NT2/D1 (cell line): ENCODE measurements at regions not wholly inside any gene's neighbourhood (a gene's known extent, or its start where the extent isn't known, plus 50 kb on each side); places are given as distances from the start of the nearest gene placed in this dataset.

Source experiments
- DNase-seq: peaks from one replicate; pipeline ENCODE4 v3.0.0-alpha.2; 2011; ENCODE audit warnings: low read depth, low spot score
- H3K27me3 ChIP-seq: 2 replicates; pipeline ENCODE4 v1.6.0; 2011; ENCODE audit warnings: mild to moderate bottlenecking; ENCODE audit not compliant: insufficient read length, insufficient read depth
- H3K36me3 ChIP-seq: 2 replicates; pipeline ENCODE4 v1.6.1; 2011; ENCODE audit warnings: mild to moderate bottlenecking, low read length, mixed read lengths; ENCODE audit not compliant: insufficient read depth, insufficient read length
- H3K4me1 ChIP-seq: 2 replicates; pipeline ENCODE4 v1.5.1; 2011; ENCODE audit not compliant: insufficient read depth, insufficient read length
- H3K4me3 ChIP-seq: 2 replicates; pipeline ENCODE4 v1.5.1; 2011; ENCODE audit warnings: low read depth; ENCODE audit not compliant: insufficient read length
- H3K9ac ChIP-seq: 2 replicates; pipeline ENCODE4 v1.6.0; 2011; ENCODE audit warnings: low read depth; ENCODE audit not compliant: insufficient read length
- H3K9me3 ChIP-seq: 2 replicates; pipeline ENCODE4 v1.5.1; 2011; ENCODE audit warnings: mild to moderate bottlenecking, low read length; ENCODE audit not compliant: insufficient read depth
- SUZ12 ChIP-seq: IDR thresholded peaks from 2 replicates; pipeline ENCODE4 v1.6.1; 2011; ENCODE audit not compliant: insufficient read length, insufficient read depth; ENCODE audit errors: extremely low read depth
- YY1 ChIP-seq: IDR thresholded peaks from 2 replicates; pipeline ENCODE4 v1.6.1; 2011; ENCODE audit not compliant: insufficient read length, insufficient read depth
- ZNF274 ChIP-seq: IDR thresholded peaks from 2 replicates; pipeline ENCODE4 v1.6.1; 2011; ENCODE audit warnings: mild to moderate bottlenecking, low read depth, low read length

- DNase-seq = no peak
- no peak for TF ChIP-seq YY1
- no peak for TF ChIP-seq SUZ12
- Histone ChIP-seq H3K36me3 (no peaks in the 10 kb centered on the region), H3K4me1 (peaks cover 2% of the 10 kb centered on the region), H3K27me3 (peaks cover 4% of the 10 kb centered on the region), H3K9ac (no peak overlapping the region), H3K9me3 (no peaks in the 10 kb centered on the region; the same call in 1 of the 2 replicates), H3K4me3 (no peak overlapping the region)
These were observed 98.1 kb upstream of the LHX5 start for GRCh38 chr12:113569806-113570205.

- Histone ChIP-seq H3K4me3 (no peak overlapping the region), H3K27me3 (peaks cover 4% of the 10 kb centered on the region), H3K36me3 (no peaks in the 10 kb centered on the region), H3K4me1 (no peaks in the 10 kb centered on the region), H3K9me3 (no peaks in the 10 kb centered on the region; the same call in 1 of the 2 replicates), H3K9ac (no peak overlapping the region)
- no peak for DNase-seq
- TF ChIP-seq YY1 (no peak), ZNF274 (no peak), SUZ12 (no peak)
These were observed 96.3 kb upstream of the LHX5 start for GRCh38 chr12:113568021-113568420.

GRCh38 chr12:113565368-113565767 lies 93.7 kb upstream of the LHX5 start:
- peaks cover 4% of the 10 kb centered on the region for H3K27me3 ChIP-seq
- no peaks in the 10 kb centered on the region for H3K36me3 ChIP-seq
- TF ChIP-seq SUZ12 (no peak), YY1 (no peak), ZNF274 (no peak)
- no peak overlapping the region for H3K4me3 ChIP-seq
- no peak overlapping the region for H3K9ac ChIP-seq
- no peaks in the 10 kb centered on the region for H3K4me1 ChIP-seq
- no peak for DNase-seq
- no peaks in the 10 kb centered on the region; the same call in 1 of the 2 replicates for H3K9me3 ChIP-seq

GRCh38 chr12:113561068-113561780 lies 89.6 kb upstream of the LHX5 start:
- Histone ChIP-seq H3K36me3 (no peaks in the 10 kb centered on the region), H3K4me3 (no peak overlapping the region), H3K27me3 (no peaks in the 10 kb centered on the region), H3K4me1 (no peaks in the 10 kb centered on the region), H3K9ac (no peak overlapping the region), H3K9me3 (peaks cover 2% of the 10 kb centered on the region; the same call in 1 of the 2 replicates)
- TF ChIP-seq SUZ12 (no peak), ZNF274 (no peak), YY1 (no peak)
- DNase-seq = no peak

GRCh38 chr12:113559466-113559865 lies 87.8 kb upstream of the LHX5 start:
- peaks cover 7% of the 10 kb centered on the region; the same call in 1 of the 2 replicates for H3K9me3 ChIP-seq
- no peak overlapping the region for H3K4me3 ChIP-seq
- no peaks in the 10 kb centered on the region for H3K27me3 ChIP-seq
- no peak overlapping the region for H3K9ac ChIP-seq
- no peaks in the 10 kb centered on the region for H3K4me1 ChIP-seq
- TF ChIP-seq SUZ12 (no peak), YY1 (peak; percentile 23), ZNF274 (no peak)
- no peaks in the 10 kb centered on the region for H3K36me3 ChIP-seq
- no peak for DNase-seq

- Histone ChIP-seq H3K9me3 (peaks cover 7% of the 10 kb centered on the region; the same call in 1 of the 2 replicates), H3K4me1 (no peaks in the 10 kb centered on the region), H3K36me3 (no peaks in the 10 kb centered on the region), H3K9ac (no peak overlapping the region), H3K4me3 (no peak overlapping the region), H3K27me3 (no peaks in the 10 kb centered on the region)
- DNase-seq = no peak
- TF ChIP-seq SUZ12 (no peak), YY1 (no peak), ZNF274 (no peak)
These were observed 83.6 kb upstream of the LHX5 start for GRCh38 chr12:113555226-113555625.

- H3K9me3 ChIP-seq = peaks cover 14% of the 10 kb centered on the region; the same call in 1 of the 2 replicates
- H3K36me3 ChIP-seq = no peaks in the 10 kb centered on the region
- no peak overlapping the region for H3K4me3 ChIP-seq
- TF ChIP-seq YY1 (no peak), ZNF274 (no peak), SUZ12 (no peak)
- no peak overlapping the region for H3K9ac ChIP-seq
- H3K27me3 ChIP-seq = no peaks in the 10 kb centered on the region
- H3K4me1 ChIP-seq = peaks cover 1% of the 10 kb centered on the region
- no peak for DNase-seq
These were observed 81.1 kb upstream of the LHX5 start for GRCh38 chr12:113552760-113553159.

GRCh38 chr12:113551563-113551962 lies 79.9 kb upstream of the LHX5 start:
- Histone ChIP-seq H3K9me3 (peaks cover 14% of the 10 kb centered on the region; the same call in 1 of the 2 replicates), H3K4me3 (no peak overlapping the region), H3K4me1 (peaks cover 3% of the 10 kb centered on the region), H3K9ac (no peak overlapping the region), H3K27me3 (no peaks in the 10 kb centered on the region), H3K36me3 (no peaks in the 10 kb centered on the region)
- no peak for DNase-seq
- no peak for TF ChIP-seq ZNF274
- TF ChIP-seq SUZ12 = no peak
- no peak for TF ChIP-seq YY1
